ENCODE measurements at regions not wholly inside any gene's neighbourhood (a gene's known extent, or its start where the extent isn't known, plus 50 kb on each side); places are given as distances from the start of the nearest gene placed in this dataset.
"Not testable (repeated sequence)": the region's sequence is repeated elsewhere in the genome, so short reads cannot be mapped to it uniquely, and the experiment has no call there.

- H3K4me3 ChIP-seq (ENCODE audit: low read length): no peak overlapping the region
- TF ChIP-seq, protein P1, sequence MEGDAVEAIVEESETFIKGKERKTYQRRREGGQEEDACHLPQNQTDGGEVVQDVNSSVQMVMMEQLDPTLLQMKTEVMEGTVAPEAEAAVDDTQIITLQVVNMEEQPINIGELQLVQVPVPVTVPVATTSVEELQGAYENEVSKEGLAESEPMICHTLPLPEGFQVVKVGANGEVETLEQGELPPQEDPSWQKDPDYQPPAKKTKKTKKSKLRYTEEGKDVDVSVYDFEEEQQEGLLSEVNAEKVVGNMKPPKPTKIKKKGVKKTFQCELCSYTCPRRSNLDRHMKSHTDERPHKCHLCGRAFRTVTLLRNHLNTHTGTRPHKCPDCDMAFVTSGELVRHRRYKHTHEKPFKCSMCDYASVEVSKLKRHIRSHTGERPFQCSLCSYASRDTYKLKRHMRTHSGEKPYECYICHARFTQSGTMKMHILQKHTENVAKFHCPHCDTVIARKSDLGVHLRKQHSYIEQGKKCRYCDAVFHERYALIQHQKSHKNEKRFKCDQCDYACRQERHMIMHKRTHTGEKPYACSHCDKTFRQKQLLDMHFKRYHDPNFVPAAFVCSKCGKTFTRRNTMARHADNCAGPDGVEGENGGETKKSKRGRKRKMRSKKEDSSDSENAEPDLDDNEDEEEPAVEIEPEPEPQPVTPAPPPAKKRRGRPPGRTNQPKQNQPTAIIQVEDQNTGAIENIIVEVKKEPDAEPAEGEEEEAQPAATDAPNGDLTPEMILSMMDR (conservative IDR thresholded peaks at IDR 0.05; ENCODE audit: low read length): no peak
- DNase-seq (ENCODE audit: low read depth): no peak
These were observed 81.7 kb upstream of the LARP1 start for GRCh38 chr5:154673506-154673905.

DNA sequence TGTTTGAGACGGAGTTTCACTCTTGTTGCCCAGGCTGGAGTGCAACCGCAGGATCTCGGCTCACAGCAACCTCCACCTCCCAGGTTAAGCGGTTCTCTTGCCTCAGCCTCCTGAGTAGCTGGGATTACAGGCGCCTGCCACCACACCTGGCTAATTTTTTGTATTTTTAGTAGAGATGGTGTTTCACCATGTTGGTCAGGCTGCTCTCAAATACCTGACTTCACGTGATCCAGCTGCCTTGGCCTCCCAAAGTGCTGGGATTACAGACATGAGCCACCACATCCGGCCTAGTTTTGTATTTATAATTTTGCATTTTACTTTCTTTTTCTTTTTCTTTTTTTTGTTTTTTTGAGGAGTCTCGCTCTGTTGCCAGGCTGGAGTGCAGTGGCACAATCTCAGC, 85.3 kb upstream of the LARP1 start:
- not testable (repeated sequence) for H3K4me3 ChIP-seq (ENCODE audit: low read length); DNase-seq (ENCODE audit: low read depth)

GRCh38 chr5:154669402-154669801, 85.8 kb upstream of the LARP1 start:
- TF ChIP-seq, protein P1 (conservative IDR thresholded peaks at IDR 0.05; ENCODE audit: low read length): no peak
- H3K4me3 ChIP-seq (ENCODE audit: low read length): no peak overlapping the region
- no peak for DNase-seq (ENCODE audit: low read depth)

DNA sequence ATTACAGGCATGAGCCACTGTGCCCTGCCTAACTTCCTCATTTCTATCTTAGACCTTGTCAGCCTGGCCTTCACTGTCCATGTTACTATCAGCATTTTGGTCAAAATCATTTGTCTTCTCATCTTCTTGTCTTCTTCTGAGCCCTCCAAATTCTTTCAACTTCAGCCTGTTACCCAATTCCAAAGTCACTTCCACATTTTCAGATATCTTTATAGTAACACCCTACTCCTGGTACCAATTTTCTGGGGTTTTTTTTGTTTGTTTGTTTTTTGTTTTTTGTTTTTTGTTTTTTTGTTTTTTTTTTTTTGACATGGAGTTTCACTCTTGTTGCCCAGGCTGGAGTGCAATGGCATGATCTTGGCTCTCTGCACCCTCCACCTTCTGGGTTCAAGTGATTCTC, 90.3 kb upstream of the LARP1 start:
- no peak overlapping the region for H3K4me3 ChIP-seq (ENCODE audit: low read length)
- no peak for DNase-seq (ENCODE audit: low read depth)
- TF ChIP-seq, protein P1 (conservative IDR thresholded peaks at IDR 0.05; ENCODE audit: low read length): no peak

- H3K4me3 ChIP-seq (ENCODE audit: low read length): no peak overlapping the region
- TF ChIP-seq, protein P1 (conservative IDR thresholded peaks at IDR 0.05; ENCODE audit: low read length): no peak
- no peak for DNase-seq (ENCODE audit: low read depth)
These were observed 91.8 kb upstream of the LARP1 start for GRCh38 chr5:154663424-154663823.

DNA sequence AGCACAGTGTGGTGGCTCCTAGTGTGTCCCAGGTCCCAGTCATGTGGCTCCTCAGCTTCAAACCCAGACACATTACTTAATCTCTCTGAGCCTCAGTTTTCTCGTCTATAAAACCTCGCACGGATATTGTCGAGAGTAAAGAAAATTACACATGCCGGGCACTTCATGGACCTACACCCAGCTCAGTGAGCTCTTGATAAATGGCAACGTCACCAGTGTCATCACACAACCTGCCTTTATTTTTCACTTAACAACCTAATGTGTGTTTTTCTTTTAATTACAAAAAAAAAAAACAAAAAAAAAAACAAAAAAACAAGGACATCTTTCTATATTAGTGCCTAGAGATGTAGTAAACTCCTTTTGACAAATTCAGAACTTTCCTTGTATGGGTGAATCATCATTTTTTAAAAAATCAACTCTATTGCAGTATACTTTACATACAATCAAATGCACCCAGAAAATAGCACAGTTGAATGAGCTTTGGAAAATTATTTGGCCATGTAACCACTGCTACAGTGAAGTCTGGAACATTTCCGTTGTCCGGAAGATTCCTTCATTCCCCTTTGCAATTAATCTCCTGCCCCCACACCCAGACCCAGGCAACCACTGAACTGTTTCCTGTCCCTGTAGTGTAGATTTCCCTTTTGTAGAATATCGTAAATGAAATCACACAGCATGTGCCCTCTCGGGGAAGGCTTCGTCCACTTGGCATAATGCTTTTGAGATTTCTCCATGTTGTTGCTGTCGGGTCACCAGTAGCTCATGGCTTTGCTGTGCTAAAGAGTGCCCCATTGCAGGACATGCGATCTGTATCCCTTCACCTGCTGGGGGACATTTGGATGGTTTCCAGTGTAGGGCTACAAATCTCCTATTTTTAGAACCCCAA, 100.4 kb upstream of the LARP1 start:
- H3K4me3 ChIP-seq (ENCODE audit: low read length): peak overlapping the region; percentile 44
- peak; percentile 36 for DNase-seq (ENCODE audit: low read depth)
- TF ChIP-seq, protein P1 (conservative IDR thresholded peaks at IDR 0.05; ENCODE audit: low read length): no peak

DNA sequence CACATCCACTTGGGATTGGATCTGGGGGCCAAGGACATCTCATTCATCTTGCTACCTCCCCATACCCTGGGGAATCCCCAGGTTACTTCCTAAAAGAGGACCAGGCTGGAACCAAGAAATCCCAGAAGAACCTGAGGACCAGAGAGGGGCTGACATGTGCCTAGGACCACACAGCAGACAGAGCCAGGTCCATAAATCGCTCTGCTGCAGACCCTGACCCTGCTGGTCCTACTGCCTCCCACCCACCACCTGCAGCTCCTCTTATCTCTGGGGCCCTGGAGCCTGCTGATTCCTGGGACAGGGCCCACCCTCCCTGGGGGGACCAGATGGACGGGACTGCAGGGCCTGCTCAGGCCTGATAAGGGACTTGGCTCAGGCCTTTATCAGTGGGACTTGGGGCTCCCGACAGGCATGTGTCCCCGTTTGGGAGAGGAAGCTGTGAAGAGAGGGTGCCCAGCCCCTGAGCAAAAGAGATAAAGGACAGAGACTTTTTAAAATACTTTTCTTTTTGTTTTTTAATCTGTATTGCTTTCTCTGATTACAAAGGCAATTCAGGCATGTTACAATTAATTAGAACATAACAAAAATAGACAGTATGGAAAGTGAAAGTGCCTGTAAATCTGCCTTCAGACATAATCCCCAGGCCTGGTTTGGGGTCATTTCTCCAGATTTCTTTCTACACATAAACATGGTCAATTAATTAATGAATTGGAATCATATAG, 101.3 kb upstream of the LARP1 start:
- TF ChIP-seq, protein P1 (conservative IDR thresholded peaks at IDR 0.05; ENCODE audit: low read length): no peak
- no peak for DNase-seq (ENCODE audit: low read depth)

More for the DNA sequence above, 101.3 kb upstream of the LARP1 start:
- H3K4me3 ChIP-seq (ENCODE audit: low read length): peak overlapping the region; percentile 44
